Urothelium cell line (cell line): ENCODE measurements at regions not wholly inside any gene's neighbourhood (a gene's known extent, or its start where the extent isn't known, plus 50 kb on each side); places are given as distances from the start of the nearest gene placed in this dataset.

Experiments used
- DNase-seq: peaks from one replicate; pipeline ENCODE4 v3.0.0; 2011; ENCODE audit warnings: low spot score, mixed read lengths
- FAIRE-seq: peaks from 2 replicates; lab custom pipeline; 2011; peaks lifted over from hg19 to GRCh38; lab: Jason Lieb, UNC

DNA sequence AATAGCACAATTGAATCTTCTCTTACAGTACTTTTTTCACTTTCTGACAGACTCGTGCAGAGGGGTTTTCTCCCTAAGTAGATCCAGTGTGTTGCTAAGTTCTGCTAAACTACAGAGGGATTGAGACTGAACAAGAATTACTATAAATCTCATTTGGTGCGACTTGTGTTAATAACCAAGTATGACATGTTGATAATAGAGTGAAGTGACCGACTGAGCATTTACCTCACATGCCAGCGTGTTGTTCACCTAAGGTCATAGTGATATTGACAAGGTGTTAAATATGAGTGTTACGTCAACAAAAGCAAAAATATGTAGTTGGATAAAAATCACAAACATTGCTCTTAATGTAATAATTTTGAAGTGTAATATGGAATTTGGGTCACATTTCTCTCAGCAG lies 97.8 kb upstream of the PDE3A start:
- no peak for FAIRE-seq

DNA sequence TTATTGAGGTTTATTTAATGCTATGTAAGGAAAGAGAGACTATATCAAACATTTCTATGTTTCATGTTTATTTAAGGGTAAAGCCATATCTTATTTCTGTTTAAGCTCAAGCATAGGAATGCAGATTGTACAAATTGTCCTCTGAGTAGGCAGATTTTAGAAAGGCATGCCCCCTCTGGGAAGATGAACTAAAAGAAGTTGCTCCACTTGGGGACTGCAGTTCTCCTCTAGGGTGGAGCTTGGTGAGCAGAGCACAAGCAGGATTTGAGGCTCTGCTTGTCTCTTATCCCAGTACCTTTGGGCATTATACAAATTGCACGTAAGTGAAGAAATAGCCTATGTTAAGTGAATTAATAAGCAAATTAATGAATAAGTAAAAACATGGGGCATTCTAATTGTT lies 96.2 kb upstream of the PDE3A start:
- DNase-seq (no peak), FAIRE-seq (no peak)

More for the DNA sequence above, 97.8 kb upstream of the PDE3A start:
- no peak for DNase-seq

DNA sequence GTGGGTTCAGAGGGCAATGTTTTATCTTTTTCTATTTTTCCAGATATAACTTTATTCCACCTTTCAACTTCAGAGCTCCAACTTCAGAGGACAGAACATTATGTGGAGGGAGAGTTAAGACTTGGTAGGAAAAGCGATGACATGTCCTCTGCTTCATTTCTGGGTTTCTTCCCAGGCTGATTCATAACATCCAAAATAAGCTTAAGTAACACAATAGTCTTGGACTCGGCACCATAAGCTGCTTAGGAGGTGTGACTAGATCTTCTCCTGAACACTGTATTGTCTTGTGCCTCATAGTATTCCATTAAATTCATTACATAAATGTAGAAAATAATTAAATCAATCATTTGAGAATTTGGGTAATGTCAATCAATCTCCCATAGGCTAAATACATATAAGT lies 95.5 kb upstream of the PDE3A start:
- DNase-seq (no peak), FAIRE-seq (no peak)

DNA sequence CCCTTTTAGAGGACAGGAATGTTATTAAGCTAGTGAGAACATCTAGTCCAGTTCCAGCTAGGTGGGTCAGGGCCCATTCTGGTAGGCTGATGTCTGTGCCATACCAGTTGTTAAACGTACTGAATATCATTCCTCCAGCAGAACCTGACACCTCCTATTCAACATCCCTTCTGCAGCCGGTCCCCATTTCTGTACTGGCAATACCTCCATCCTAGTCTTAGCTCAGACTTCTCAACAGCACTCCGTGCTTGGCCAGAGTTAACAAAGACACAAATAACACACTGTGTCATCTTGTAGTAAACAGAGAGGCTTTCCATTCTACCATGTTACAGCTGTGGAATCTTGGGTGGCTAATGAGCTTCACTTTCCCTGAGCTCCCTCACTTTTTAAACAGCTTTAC lies 94.3 kb upstream of the PDE3A start:
- no peak for DNase-seq
- FAIRE-seq: no peak

DNA sequence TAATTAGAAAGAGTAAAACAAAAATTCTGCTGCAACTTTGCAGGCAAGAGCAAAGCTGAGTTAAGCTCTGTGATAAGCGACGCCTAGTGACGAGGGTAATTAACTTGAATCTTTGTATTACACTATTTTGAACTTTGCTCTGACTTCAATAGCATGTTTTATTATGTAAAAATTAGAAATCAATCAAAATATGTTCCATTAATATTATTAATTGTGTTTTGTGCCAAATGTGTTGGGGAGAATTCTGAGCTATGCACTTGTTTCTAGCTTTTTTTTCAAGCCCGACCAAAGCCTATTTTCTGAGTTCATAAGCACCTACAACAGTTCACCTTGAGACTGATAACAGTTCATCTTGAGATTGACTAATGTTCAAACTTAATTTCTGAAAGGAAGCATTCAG lies 90.1 kb upstream of the PDE3A start:
- FAIRE-seq (no peak), DNase-seq (no peak)

DNA sequence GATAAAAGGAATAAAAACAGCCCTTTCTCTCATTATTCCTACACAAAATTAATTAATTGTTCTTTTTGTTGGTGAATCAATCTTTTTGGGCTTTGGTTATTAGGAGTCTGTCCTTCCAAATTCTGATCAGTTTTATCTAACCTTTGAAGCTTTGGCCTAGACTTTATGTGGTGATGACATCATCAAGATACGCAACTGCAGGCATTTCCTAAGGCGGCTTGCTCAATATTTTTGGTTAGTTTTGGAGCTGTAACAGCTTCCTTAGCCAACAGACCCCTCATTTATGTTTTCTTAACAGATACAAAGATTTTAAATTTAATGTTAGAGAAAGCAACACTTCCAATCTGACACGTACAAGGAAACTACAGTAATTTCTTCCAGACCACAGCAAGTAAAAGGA lies 87.8 kb upstream of the PDE3A start:
- FAIRE-seq: no peak
- no peak for DNase-seq

DNA sequence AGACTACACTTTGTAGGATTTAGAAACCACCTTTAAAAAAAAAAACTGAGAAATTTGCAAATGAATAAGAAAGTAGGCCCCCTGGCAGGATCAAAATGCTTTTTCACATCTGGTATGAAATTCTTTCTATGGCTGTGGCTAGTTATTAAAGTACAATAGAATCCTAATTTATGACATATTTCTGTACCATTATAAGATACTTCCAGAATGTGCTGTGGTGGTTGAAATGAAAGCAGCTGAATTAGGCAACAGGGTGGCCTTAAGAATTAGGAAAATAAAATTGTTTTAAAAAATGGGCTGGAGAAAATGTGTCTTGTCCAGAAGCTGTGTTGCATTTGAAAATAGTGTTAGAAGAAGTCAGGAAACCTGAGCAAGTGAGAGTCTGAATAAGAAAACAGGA lies 85.9 kb upstream of the PDE3A start:
- DNase-seq (no peak), FAIRE-seq (no peak)

DNA sequence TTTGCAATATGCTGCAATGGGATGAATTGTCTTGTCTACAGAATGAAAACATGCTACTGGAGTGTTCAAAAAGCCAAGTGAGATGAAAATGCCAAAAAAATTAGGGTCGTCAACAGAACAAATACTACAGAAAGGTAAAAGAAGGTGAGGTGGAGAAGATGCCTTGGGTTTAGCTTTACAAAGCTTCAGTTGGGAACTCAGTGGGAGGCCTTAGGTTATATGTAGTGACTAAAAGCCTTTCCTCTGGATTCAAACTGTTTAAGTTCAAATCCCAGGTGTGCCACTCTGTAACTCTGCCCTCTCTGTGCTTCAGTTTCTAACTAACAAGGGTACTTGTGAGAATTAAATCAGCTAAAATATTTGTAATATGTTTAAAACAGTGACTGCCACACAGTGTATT lies 84.9 kb upstream of the PDE3A start:
- DNase-seq: no peak
- FAIRE-seq: no peak

DNA sequence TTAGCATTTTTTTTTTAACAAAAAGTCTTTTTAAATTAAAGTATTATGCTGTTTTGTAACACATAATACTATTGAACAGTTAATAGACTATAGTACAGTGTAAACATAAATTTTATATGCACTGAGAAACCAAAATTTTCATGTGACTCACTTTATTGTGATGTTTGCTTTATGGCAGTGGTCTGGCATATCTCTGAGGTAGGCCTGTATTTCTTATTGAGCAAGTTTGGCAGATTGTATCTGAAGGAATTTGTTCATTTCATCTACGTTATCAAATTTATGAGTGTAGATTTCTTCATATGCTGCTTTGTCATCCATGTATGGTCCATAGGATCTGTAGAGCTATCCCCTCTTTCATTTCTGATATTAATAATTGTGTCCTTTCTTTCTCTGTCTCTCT lies 78.8 kb upstream of the PDE3A start:
- no peak for DNase-seq
- FAIRE-seq: no peak

DNA sequence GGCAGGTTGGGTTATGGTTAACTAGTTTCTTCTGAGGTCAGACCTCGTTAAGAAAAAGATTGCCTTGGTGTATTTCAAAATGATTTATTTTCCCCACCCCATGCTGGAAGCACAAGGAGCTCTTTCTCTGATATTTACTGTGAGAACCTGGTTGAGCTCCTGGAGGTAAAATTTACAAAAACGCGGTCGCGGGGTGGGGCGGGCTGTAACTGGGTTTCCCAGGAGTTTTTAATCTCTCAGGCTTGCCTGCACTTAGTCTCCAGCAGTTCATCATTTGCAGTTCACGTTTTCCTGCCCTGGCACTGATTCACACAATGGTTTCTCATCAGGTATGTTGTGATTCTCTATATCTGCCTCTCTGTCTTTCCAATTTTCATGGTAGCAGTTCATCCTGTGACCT lies 67.9 kb upstream of the PDE3A start:
- FAIRE-seq (no peak), DNase-seq (no peak)

DNA sequence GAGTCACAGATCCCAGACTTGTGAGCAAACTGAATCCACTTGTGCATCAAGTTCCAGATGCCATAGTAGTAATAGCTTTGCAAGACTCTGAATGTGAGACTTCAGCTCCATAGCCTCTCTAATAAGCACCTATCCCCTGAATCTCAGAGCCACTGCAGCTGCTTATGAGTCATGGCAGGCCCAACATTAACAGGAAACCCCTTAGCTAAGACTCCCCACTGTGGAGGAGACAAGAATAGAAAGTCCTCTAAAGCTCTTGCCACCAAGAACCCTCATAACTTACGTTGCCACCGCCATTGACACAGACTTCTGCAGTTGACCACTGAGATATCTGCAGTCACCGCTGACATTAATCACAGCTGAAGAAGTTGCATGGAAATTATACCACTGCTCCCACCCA lies 62.9 kb upstream of the PDE3A start:
- DNase-seq (no peak), FAIRE-seq (no peak)

DNA sequence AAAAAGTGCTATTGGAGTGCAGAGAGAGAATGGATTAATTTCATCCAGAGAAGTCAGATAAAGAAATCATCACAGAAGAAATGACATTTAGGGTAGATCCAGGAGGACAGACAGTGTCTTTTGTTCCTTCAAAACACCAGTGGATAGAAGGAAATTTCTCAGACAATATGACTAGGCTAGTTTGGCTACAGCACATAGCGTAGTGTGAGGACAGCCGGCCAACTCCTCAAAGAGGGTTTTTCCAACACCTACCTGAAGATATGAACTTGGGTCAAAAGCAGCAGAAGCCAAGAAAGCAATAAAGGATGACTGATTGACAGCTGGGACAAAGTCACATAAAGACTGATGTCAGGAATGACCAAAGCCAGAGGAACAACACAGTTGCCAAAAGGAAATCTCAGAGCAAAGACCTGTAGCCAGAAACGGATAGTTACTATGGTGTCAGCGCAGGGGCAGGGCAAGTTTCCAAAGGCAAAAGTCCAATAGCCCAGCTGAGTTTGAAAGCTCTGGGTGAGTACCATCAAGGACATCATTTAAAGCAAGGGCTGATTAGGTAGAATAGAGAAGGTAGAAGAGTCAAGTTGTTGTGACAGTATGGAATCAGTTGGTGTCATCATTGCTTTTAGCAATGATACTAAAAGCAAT lies 58.7 kb upstream of the PDE3A start:
- DNase-seq (no peak), FAIRE-seq (no peak)

DNA sequence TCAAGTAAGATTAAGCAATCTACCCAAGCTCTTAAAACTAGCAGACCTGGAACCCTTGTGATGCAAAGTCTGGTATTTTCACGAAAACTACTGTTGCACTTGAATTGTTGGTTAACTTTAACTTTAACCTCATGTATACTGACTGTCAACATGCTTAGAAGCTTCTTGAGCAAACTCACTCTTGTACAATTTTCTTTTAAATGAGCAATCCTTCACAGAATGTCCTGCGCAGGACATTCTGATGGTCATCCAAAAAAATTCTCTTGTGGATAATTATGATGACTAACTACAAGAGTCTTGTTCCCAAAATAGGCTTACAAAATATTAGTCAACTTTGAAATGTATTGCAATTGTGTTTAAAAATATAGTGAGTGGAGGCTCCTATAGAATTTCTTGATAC lies 54.0 kb upstream of the PDE3A start:
- DNase-seq (no peak), FAIRE-seq (no peak)

DNA sequence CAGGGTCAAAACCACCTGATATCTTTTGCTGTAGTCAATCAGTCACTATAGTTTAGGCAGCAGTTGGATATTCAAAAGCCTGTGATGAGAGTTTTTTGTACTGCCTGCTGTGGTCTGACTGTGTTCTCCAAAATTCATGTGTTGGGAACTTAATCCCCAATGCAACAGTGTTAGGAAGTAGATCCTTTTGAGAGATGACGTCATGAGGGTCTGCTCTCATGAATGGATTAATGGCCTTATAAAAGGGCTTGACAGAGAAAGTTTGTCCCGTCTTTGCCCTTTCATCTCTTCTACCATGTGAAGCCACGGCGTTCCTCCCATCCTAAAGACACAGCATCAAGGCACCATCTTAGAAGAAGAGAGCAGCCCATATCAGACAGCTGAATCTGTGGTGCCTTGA lies 50.8 kb upstream of the PDE3A start:
- no peak for FAIRE-seq
- DNase-seq: no peak
